ENCODE measurements at regions not wholly inside any gene's neighbourhood (a gene's known extent, or its start where the extent isn't known, plus 50 kb on each side); places are given as distances from the start of the nearest gene placed in this dataset.

- TF ChIP-seq POLR2A (IDR thresholded peaks at IDR 0.05; ENCODE audit: low read length) = no peak
- no peak for TF ChIP-seq GATA1 (IDR thresholded peaks at IDR 0.05; ENCODE audit: low read depth, low read length)
- no peak for DNase-seq
These were observed 145.9 kb downstream of the ACKR3 start for GRCh38 chr2:236715491-236715961.

GRCh38 chr2:236717120-236717519 lies 147.5 kb downstream of the ACKR3 start:
- TF ChIP-seq GATA1 (IDR thresholded peaks at IDR 0.05; ENCODE audit: low read depth, low read length) = no peak
- TF ChIP-seq POLR2A (IDR thresholded peaks at IDR 0.05; ENCODE audit: low read length) = no peak
- no peak for DNase-seq

GRCh38 chr2:236717729-236718128 lies 148.1 kb downstream of the ACKR3 start:
- TF ChIP-seq GATA1 (IDR thresholded peaks at IDR 0.05; ENCODE audit: low read depth, low read length) (no peak), POLR2A (IDR thresholded peaks at IDR 0.05; ENCODE audit: low read length) (no peak)
- no peak for DNase-seq

- DNase-seq = no peak
- no peak for TF ChIP-seq POLR2A (IDR thresholded peaks at IDR 0.05; ENCODE audit: low read length)
These were observed 148.8 kb downstream of the ACKR3 start for GRCh38 chr2:236718207-236718992.

- no peak for DNase-seq
- TF ChIP-seq GATA1 (IDR thresholded peaks at IDR 0.05; ENCODE audit: low read depth, low read length) = no peak
- TF ChIP-seq POLR2A (IDR thresholded peaks at IDR 0.05; ENCODE audit: low read length) = no peak
These were observed 149.6 kb downstream of the ACKR3 start for GRCh38 chr2:236719192-236719635.

GRCh38 chr2:236720974-236721540 lies 151.4 kb downstream of the ACKR3 start:
- DNase-seq = no peak
- TF ChIP-seq POLR2A (IDR thresholded peaks at IDR 0.05; ENCODE audit: low read length) (no peak), GATA1 (IDR thresholded peaks at IDR 0.05; ENCODE audit: low read depth, low read length) (no peak)

- DNase-seq = no peak
- TF ChIP-seq GATA1 (IDR thresholded peaks at IDR 0.05; ENCODE audit: low read depth, low read length) = no peak
- TF ChIP-seq POLR2A (IDR thresholded peaks at IDR 0.05; ENCODE audit: low read length) = no peak
These were observed 154.6 kb downstream of the ACKR3 start for GRCh38 chr2:236724200-236724599.

GRCh38 chr2:236726701-236727450 lies 157.3 kb downstream of the ACKR3 start:
- DNase-seq = no peak
- TF ChIP-seq POLR2A (IDR thresholded peaks at IDR 0.05; ENCODE audit: low read length) (no peak), GATA1 (IDR thresholded peaks at IDR 0.05; ENCODE audit: low read depth, low read length) (no peak)

GRCh38 chr2:236728916-236729670 lies 159.5 kb downstream of the ACKR3 start:
- TF ChIP-seq POLR2A (IDR thresholded peaks at IDR 0.05; ENCODE audit: low read length) = no peak
- no peak for TF ChIP-seq GATA1 (IDR thresholded peaks at IDR 0.05; ENCODE audit: low read depth, low read length)
- no peak for DNase-seq

- no peak for TF ChIP-seq GATA1 (IDR thresholded peaks at IDR 0.05; ENCODE audit: low read depth, low read length)
- TF ChIP-seq POLR2A (IDR thresholded peaks at IDR 0.05; ENCODE audit: low read length) = no peak
These were observed 160.8 kb downstream of the ACKR3 start for GRCh38 chr2:236730393-236730792.

GRCh38 chr2:236731767-236732580 lies 162.3 kb downstream of the ACKR3 start:
- no peak for DNase-seq
- no peak for TF ChIP-seq GATA1 (IDR thresholded peaks at IDR 0.05; ENCODE audit: low read depth, low read length)
- no peak for TF ChIP-seq POLR2A (IDR thresholded peaks at IDR 0.05; ENCODE audit: low read length)

More at GRCh38 chr2:236730393-236730792, 160.8 kb downstream of the ACKR3 start:
- no peak for DNase-seq

GRCh38 chr2:236733156-236733555 lies 163.5 kb downstream of the ACKR3 start:
- TF ChIP-seq POLR2A (IDR thresholded peaks at IDR 0.05; ENCODE audit: low read length) (no peak), GATA1 (IDR thresholded peaks at IDR 0.05; ENCODE audit: low read depth, low read length) (no peak)
- no peak for DNase-seq

- TF ChIP-seq POLR2A (IDR thresholded peaks at IDR 0.05; ENCODE audit: low read length) = no peak
- TF ChIP-seq GATA1 (IDR thresholded peaks at IDR 0.05; ENCODE audit: low read depth, low read length) = no peak
- DNase-seq = no peak
These were observed 166.2 kb downstream of the ACKR3 start for GRCh38 chr2:236735825-236736238.

All from erythroblast (primary cell).